ENCODE measurements at regions not wholly inside any gene's neighbourhood (a gene's known extent, or its start where the extent isn't known, plus 50 kb on each side); places are given as distances from the start of the nearest gene placed in this dataset.
"Not testable (repeated sequence)": the region's sequence is repeated elsewhere in the genome, so short reads cannot be mapped to it uniquely, and the experiment has no call there.

DNA sequence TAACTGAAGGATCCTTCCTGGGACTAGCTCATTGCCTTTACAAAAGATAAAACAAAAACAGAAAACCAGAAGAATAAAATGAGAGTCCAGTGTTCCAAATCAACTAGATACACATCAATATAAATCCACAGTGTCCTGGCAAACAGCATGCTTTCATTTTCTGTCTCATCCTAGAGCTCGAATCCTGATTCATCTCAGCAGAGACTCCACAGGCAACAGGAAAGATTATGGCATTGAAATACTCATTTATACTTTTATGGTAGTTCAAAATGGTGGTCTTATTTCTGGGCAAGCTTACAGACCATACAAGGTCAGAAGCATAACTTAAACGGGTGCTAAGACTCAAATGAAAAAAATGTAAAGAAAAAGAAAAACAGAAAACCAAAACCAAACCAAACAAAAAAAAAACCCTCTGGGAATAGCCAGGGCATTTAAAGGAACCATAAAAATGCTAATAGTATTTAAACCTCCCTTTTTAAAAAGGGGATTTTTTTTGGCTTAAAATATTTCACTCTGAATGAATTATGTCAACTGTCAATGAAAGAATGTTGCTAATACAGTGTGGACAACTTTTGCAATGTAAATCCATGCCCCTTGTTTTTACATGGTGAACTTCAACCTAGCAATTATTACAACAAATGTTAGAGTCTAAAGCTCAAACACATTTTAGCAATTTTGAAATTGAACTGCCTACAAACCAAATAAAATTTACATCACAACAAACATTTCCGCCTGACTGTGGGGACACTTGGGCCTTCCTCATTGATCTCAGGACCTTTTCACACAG, 57.9 kb downstream of the GPR101 start:
- no peak for DNase-seq

DNA sequence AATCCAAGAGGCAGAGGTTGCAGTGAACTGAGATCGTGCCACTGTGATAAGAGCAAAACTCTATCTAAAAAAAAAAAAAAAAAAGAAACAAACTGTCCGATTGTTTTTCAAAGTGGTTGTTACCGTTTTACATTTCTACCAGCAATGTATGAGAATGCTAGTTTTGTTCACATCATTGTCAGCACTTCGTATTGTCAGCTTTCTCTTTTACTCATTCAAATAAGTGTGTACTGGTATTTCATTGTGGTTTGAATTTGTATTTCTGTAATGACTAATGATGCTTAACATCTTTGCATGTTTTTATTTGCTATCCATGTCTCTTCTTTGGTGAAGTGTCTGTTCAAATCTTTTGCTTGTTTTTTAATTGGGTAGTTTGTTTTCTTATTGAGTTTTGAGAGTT, 65.8 kb downstream of the GPR101 start:
- DNase-seq: no peak

- DNase-seq: no peak
Observed at GRCh38 chrX:136963973-136964372, 69.8 kb downstream of the GPR101 start.

GRCh38 chrX:136961594-136962135, 72.1 kb downstream of the GPR101 start:
- DNase-seq: no peak

DNA sequence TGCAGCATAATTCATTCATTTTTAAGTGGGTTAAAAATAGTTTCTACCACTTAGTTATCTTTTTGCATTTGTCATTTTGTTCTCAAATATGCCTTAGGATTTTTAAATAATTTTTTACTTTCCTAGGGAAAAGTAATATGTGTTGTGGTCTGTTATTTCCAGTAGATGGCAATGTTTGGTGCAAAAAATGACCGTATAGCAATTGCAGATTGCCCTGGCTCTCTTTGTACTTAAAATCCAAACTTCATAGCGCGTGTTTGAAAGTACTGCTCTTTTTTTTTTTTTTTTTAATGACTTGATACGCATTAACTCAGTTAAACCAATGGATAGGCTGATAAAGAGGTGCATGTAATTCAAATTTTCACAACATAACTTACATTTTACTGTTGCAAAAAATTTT, 74.4 kb upstream of the RBMX start:
- DNase-seq: no peak

DNA sequence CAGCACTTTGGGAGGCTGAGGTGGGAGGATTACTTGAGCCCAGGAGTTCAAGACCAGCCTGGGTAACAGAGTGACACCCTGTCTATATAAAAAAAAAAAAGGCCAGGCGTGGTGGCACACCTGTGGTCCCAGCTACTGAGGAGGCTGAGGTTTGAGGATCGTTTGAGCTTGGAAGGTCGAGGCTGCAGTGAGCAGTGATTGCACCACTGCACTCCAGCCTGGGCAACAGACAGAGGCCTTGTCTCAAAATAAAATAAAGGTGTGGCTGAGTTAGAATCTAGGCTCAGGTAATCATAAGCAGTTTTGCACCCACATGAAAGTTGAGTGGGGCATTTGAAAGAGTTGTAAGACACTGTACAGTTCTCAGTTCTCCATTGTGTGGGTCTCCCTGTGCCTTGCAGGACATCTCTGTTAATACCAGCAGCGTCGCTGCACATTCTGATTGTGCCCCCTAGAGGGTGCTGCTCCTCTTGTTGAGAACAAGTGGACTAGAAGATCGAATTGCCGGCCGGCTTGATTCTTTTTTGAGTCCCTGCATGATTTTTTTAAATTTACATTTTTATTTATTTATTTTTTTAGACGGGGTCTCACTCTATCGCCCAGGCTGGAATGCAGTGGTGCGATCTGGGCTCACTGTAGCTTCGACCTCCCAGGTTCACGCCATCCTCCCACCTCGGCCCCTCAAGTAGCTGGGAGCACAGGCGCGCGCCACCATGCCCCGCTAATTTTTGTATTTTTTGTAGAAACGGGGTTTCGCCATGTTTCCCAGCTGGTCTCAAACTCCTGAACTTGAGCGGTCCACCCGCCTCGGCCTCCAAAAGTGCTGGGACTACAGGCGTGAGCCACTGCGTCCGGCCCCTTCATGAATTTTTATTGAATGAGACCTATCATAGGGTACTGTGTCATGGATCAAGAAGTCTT, 73.6 kb upstream of the RBMX start:
- DNase-seq: peak; percentile 9

DNA sequence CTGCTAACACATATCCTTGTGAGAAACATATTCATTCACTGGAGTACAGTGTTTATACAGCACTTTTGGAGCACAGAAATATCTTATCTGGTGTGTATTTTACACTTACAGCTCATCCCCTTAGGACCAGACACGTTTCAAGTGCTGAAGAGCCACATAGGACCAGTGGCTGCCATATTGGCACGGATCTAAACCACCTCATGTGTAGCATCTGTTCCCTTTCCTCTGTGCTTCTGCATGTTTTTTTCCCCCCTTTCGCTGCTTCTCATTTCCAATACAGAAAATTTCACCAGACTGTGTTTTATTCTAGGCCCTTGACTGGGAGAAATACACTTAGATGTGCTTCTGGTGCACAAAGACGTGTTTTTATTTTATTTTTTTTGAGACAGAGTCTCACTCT, 69.7 kb upstream of the RBMX start:
- no peak for DNase-seq

DNA sequence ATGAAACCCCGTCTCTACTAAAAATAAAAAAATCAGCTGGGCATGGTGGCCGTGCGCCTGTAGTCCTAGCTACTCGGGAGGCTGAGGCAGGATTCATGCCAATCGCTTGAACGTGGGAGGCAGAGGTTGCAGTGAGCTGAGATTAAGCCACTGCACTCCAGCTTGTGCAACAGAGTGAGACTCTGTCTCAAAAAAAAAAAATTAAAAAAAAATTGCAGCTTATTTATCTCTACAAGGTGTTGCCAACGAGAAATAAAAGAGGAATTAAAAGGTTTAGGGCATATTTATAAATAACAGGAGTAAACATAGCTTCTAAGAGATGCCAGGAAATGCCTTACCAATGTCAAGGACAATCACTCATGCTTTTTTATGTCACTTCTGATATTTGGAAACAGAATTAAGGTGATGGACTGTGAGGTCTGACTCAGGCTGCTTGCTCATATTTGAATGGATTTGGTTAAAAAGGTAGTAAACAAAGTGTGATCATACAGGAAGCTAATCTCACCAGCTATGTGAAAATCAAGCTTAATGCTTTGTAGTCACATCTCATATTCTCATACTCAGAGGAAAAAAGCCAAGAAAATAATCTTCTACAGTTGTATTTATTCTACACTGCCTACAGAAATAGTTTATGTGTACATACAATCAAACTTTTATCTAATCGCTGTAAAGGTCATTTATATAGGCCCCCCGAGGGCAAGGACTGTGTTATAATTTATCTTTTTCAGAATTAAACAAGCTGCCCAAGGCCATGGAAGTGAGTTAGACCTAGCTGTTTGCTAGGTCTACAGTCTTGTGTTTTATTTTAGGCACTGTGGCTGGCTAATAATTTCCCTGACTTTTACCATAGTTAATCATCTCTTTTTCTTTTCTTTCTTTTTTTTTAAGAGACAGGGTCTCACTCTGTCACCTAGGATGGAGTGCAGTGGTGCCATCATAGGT, 61.1 kb upstream of the RBMX start:
- DNase-seq: no peak

DNA sequence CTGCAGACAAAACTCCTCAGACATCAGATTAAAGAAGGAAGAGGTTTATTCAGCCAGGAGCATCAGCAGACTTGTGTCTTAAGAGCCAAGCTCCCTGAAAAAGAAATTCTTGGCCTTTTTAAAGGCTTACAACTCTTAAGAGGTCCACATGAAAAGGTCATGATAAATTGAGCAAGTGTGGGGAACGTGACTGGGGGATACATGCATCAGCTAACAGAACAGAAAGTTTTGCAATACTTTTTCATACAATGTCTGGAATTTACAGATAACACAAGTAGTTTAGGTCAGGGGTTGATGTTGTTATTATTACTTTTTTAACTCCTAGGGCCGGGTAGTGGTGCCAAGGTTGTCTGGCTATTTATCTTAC, 55.6 kb upstream of the RBMX start:
- no peak for DNase-seq

- DNase-seq: not testable (repeated sequence)
Observed at GRCh38 chrX:136935533-136936182, 55.1 kb upstream of the RBMX start.

- not testable (repeated sequence) for DNase-seq
Observed at GRCh38 chrX:136934652-136935051, 54.1 kb upstream of the RBMX start.

- peak; percentile 45 for DNase-seq
Observed at GRCh38 chrX:136933611-136934145, 53.2 kb upstream of the RBMX start.

- DNase-seq: no peak
Observed at GRCh38 chrX:136931661-136932060, 51.1 kb upstream of the RBMX start.

Data from NCI-H524 treated with DMSO at 0.1 percent for 48 hours (cell line).